Upper lobe of left lung (tissue), 4 donors: ENCODE measurements at regions not wholly inside any gene's neighbourhood (a gene's known extent, or its start where the extent isn't known, plus 50 kb on each side); places are given as distances from the start of the nearest gene placed in this dataset.

ENCODE experiments used
- POLR2A ChIP-seq, 4 donors: fragments of 450-650 bp; IDR thresholded peaks; one replicate each; pipeline ENCODE4 v1.5.1; 2016 to 2017; ENCODE audit warnings: antibody characterized with exemption in 4 of 4, mild to moderate bottlenecking in 2 of 4
- POLR2AphosphoS5 ChIP-seq, 2 donors: sonication (generic); formaldehyde crosslinking; IDR thresholded peaks; one replicate each; pipeline ENCODE4 v1.5.1; 2017; ENCODE audit warnings: antibody characterized with exemption in 2 of 2
- TF ChIP-seq, protein P1 (sequence below), 6 experiments: fragments of 450-650 bp in 4 of 6; fragments of 200-600 bp in 2 of 6; sonication (generic) in 2 of 6; IDR thresholded peaks; one replicate each; pipeline ENCODE4 v1.5.1; 2016 to 2019; ENCODE audit warnings: antibody characterized with exemption in 6 of 6

DNA sequence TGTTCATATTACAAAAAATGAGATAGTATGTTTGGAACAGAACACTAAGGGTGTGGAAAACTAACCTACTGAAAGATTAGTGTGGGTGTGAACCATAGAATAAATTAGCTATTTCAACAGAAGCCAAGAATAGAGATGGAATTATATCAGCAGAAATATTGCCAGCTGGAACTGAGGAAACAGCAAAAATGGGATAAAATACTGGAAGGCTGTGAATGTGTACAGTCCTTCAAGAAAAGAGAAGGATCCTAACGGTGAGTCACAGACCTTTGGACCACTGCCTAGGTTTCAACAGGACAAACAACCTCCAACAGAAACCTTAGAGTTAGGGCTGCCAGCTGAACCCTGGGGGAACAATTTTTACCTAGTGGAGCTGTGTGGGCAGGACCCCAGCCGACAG, 395.0 kb downstream of the ZWINT start:
- TF ChIP-seq POLR2AphosphoS5 (IDR thresholded peaks at IDR 0.05) (no peak), POLR2A (IDR thresholded peaks at IDR 0.05) (no peak)
- TF ChIP-seq, protein P1, sequence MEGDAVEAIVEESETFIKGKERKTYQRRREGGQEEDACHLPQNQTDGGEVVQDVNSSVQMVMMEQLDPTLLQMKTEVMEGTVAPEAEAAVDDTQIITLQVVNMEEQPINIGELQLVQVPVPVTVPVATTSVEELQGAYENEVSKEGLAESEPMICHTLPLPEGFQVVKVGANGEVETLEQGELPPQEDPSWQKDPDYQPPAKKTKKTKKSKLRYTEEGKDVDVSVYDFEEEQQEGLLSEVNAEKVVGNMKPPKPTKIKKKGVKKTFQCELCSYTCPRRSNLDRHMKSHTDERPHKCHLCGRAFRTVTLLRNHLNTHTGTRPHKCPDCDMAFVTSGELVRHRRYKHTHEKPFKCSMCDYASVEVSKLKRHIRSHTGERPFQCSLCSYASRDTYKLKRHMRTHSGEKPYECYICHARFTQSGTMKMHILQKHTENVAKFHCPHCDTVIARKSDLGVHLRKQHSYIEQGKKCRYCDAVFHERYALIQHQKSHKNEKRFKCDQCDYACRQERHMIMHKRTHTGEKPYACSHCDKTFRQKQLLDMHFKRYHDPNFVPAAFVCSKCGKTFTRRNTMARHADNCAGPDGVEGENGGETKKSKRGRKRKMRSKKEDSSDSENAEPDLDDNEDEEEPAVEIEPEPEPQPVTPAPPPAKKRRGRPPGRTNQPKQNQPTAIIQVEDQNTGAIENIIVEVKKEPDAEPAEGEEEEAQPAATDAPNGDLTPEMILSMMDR (IDR thresholded peaks at IDR 0.05): no peak
